ENCODE measurements at regions not wholly inside any gene's neighbourhood (a gene's known extent, or its start where the extent isn't known, plus 50 kb on each side); places are given as distances from the start of the nearest gene placed in this dataset.

DNA sequence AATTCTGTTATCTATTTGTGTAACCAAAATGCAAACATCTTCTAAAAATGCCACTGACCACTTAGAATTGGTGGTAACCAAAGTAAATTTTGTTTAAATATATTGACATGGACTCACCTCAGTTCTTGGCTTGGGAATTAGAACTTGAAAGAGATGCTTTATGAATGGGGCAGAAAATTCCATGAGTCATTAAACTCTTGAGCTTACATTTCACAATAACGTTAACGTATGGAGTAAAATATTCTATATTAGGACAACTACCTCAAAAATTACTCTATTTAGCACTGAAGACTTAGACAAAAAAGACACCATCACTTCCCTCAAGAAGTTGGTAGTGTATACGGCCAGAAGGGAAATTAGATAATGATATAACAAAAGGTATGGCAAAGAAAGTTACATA, 752.2 kb upstream of the MARCKS start:
- TF ChIP-seq, protein P1, sequence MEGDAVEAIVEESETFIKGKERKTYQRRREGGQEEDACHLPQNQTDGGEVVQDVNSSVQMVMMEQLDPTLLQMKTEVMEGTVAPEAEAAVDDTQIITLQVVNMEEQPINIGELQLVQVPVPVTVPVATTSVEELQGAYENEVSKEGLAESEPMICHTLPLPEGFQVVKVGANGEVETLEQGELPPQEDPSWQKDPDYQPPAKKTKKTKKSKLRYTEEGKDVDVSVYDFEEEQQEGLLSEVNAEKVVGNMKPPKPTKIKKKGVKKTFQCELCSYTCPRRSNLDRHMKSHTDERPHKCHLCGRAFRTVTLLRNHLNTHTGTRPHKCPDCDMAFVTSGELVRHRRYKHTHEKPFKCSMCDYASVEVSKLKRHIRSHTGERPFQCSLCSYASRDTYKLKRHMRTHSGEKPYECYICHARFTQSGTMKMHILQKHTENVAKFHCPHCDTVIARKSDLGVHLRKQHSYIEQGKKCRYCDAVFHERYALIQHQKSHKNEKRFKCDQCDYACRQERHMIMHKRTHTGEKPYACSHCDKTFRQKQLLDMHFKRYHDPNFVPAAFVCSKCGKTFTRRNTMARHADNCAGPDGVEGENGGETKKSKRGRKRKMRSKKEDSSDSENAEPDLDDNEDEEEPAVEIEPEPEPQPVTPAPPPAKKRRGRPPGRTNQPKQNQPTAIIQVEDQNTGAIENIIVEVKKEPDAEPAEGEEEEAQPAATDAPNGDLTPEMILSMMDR (IDR thresholded peaks at IDR 0.05), result no peak
- no peak for TF ChIP-seq POLR2AphosphoS5 (IDR thresholded peaks at IDR 0.05; ENCODE audit: low read depth, low read length)
- no peak for TF ChIP-seq SIN3A (IDR thresholded peaks at IDR 0.05; ENCODE audit: borderline replicate concordance, insufficient read depth, low read depth, low read length)
- TF ChIP-seq, protein P2, sequence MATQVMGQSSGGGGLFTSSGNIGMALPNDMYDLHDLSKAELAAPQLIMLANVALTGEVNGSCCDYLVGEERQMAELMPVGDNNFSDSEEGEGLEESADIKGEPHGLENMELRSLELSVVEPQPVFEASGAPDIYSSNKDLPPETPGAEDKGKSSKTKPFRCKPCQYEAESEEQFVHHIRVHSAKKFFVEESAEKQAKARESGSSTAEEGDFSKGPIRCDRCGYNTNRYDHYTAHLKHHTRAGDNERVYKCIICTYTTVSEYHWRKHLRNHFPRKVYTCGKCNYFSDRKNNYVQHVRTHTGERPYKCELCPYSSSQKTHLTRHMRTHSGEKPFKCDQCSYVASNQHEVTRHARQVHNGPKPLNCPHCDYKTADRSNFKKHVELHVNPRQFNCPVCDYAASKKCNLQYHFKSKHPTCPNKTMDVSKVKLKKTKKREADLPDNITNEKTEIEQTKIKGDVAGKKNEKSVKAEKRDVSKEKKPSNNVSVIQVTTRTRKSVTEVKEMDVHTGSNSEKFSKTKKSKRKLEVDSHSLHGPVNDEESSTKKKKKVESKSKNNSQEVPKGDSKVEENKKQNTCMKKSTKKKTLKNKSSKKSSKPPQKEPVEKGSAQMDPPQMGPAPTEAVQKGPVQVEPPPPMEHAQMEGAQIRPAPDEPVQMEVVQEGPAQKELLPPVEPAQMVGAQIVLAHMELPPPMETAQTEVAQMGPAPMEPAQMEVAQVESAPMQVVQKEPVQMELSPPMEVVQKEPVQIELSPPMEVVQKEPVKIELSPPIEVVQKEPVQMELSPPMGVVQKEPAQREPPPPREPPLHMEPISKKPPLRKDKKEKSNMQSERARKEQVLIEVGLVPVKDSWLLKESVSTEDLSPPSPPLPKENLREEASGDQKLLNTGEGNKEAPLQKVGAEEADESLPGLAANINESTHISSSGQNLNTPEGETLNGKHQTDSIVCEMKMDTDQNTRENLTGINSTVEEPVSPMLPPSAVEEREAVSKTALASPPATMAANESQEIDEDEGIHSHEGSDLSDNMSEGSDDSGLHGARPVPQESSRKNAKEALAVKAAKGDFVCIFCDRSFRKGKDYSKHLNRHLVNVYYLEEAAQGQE (IDR thresholded peaks at IDR 0.05; ENCODE audit: insufficient read depth in 1 of 2, low read depth in 2 of 2, low read length in 1 of 2), result no peak
- no peak for TF ChIP-seq TCF7L2 (IDR thresholded peaks at IDR 0.05; ENCODE audit: low read depth, low read length)
